Breast epithelium (tissue), 3 donors: ENCODE measurements at regions not wholly inside any gene's neighbourhood (a gene's known extent, or its start where the extent isn't known, plus 50 kb on each side); places are given as distances from the start of the nearest gene placed in this dataset.

Source experiments
- CTCF ChIP-seq, 3 donors: fragments of 450-650 bp; IDR thresholded peaks; one replicate each; pipeline ENCODE4 v1.5.1; 2016 to 2017; ENCODE audit warnings: antibody characterized with exemption in 3 of 3, mild to moderate bottlenecking in 3 of 3, moderate library complexity in 3 of 3
- POLR2A ChIP-seq: fragments of 450-650 bp; IDR thresholded peaks from one replicate; pipeline ENCODE4 v1.6.1; 2016; ENCODE audit warnings: antibody characterized with exemption, mild to moderate bottlenecking, moderate library complexity
- POLR2AphosphoS5 ChIP-seq, 3 donors: sonication (generic); formaldehyde crosslinking; IDR thresholded peaks; one replicate each; pipeline ENCODE4 v1.6.1; 2017; ENCODE audit warnings: antibody characterized with exemption in 3 of 3

- TF ChIP-seq CTCF (IDR thresholded peaks at IDR 0.05) (no peak), POLR2AphosphoS5 (IDR thresholded peaks at IDR 0.05) (no peak), POLR2A (no peak)
These were observed 753.8 kb upstream of the PCDH7 start for GRCh38 chr4:29966386-29966785.
